GM10847 (cell line): ENCODE measurements at regions not wholly inside any gene's neighbourhood (a gene's known extent, or its start where the extent isn't known, plus 50 kb on each side); places are given as distances from the start of the nearest gene placed in this dataset.

ENCODE experiments used
- POLR2A ChIP-seq: IDR thresholded peaks from 2 replicates; pipeline ENCODE4 v1.6.1; 2011; ENCODE audit not compliant: insufficient read length; ENCODE audit errors: extremely low read depth

DNA sequence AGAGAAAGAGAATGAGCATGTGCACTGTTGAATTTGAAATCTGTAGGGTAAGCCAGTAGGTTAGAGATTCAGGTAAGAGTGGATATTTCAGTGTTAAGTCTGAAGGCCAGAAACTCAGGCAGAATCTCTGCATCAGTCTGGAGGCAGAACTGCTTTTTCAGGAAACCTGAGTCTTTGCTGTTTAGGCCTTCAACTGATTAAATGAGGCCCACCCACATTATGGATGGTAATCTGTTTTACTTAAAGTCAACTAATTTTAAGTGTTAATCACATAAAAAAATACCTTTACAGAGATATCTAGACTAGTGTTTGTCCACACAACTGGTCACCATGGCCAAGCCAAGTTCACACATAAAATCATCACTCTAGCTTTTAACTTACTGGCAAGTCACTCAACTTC, 205.0 kb upstream of the DDHD1 start:
- TF ChIP-seq POLR2A: no peak

DNA sequence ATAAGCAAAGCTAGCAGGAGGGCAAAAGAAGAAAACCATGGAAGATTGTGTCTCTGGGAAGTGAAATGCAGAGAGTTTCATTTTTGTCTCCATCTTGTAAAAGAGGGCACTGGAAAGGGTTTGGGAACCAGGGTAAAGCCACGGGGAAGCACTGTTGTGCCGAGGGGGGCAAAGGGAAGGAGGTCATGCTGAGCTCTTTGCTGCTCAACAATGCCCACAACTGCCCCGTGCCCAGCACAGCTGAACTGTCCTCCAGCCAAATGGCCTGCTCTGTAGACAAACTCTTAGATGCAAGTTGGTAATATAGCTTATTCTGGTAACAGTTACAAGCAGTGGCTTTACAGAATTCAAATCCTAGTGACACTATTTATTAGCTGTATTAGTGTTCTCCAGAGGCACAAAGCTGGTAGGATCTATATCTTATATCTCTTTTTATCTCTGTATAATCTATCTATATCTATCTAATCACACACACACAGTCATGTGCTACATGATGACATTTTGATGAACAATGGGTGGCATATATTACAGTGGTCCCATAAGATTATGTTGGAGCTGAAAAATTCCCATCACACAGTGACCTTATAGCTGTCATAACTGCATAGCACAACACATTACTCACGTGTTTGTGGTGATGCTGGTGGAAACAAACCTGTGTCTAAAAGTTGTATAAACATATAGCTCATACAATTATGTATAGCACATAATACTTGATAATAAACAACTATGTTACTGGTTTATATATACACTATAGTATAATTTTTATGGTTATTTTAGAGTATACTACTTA, 203.4 kb upstream of the DDHD1 start:
- TF ChIP-seq POLR2A: no peak

DNA sequence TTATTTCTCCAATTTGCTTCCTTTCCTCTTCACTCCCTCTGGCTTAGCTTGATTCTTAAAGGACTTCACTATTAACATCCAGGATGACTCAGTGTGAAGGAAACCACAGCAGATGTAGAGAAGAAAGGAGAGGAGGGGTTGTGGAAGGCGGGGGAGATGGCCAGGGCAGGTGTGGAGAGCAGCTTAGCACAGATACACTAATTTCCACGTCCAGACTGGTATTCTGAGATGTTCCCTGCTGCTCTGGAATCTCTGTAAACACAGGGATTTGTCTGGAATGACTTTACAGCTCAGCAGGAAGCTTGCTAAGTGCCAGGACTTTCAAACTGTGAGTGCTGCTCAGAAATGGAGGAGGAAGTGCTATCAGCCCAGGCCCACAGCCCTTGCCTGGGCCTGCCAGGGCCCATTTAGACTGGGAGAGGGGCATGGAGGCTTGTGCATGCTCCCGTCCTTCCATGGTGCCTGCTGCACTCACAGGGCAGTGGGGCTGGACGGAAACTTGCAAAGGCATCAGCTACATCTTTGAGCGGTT, 202.5 kb upstream of the DDHD1 start:
- no peak for TF ChIP-seq POLR2A

DNA sequence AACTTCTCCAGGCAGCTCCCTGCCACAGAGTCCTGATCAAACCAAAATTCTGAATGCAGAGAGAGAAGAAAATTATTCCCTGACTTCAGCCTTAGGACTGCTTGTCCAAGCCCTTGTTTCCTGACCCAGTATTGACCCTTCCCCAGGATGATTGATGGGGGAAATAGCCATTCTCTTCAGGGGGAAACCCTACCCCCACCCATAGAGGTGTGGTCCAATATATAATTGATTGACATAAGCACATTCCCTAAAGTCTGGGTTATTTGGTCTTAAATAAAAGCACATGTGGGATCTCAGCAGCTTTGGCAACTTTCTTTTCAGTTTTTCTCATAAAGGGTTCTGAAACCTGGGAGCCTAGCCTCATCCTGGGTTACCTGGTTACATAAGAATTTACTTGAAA, 201.2 kb upstream of the DDHD1 start:
- no peak for TF ChIP-seq POLR2A

DNA sequence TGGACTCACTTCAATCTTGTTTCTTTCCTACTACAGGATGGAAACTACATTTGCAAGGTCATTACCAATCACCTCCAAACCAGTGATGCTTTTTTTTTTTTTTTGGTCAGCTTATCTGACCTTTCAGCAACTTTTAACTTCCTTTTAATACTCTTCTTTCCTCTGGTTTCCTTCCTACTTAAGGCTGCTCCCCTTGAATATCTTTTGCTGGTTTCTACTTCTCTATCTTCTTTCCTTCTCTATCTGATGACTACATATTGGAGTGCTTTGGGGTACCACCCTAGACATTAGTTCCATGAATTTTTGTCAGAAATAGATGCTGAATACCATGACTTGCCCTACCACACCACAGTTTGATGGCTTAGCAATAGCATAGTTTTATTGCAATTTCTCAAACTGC, 197.7 kb upstream of the DDHD1 start:
- TF ChIP-seq POLR2A: no peak

GRCh38 chr14:53350429-53350828, 197.3 kb upstream of the DDHD1 start:
- no peak for TF ChIP-seq POLR2A

GRCh38 chr14:53346988-53347387, 193.9 kb upstream of the DDHD1 start:
- no peak for TF ChIP-seq POLR2A

- no peak for TF ChIP-seq POLR2A
Observed at GRCh38 chr14:53341324-53341723, 188.2 kb upstream of the DDHD1 start.

DNA sequence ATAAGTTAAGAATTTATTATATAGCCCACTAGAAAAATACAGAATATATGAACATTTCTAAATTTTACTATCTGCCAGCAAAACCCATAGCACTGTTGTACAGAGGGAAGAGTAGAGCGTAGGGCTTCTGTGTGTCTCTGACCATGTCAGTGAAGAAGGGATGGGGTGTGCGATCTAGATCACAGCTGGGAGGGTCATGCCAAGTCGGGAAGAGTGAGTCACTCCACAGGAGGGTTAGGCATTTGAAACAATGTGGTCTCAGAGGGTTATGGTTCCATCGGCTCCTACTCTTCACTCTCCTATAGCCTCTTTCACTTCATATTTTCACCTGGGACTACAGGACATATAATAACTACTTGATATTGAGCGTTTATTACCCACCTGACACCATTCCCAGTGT, 185.1 kb upstream of the DDHD1 start:
- TF ChIP-seq POLR2A: no peak

DNA sequence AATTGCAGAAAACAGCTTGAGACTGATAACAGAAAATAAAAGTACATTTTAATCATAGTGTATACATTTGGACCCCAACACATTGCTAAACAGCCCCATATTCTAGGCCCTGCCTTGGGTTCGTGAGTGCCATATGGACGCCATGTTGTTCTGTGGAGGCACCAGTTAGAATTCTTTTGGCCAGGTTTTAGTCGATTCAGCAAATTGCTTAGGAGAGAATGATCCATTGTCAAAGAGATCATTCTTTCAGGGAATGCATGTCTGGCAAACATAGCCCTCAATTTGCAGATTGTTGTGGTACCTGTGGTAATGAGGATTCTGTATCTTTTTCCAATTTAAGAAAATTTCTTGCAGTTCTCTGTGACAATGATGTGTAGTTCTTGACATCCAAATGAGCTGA, 183.6 kb upstream of the DDHD1 start:
- no peak for TF ChIP-seq POLR2A

DNA sequence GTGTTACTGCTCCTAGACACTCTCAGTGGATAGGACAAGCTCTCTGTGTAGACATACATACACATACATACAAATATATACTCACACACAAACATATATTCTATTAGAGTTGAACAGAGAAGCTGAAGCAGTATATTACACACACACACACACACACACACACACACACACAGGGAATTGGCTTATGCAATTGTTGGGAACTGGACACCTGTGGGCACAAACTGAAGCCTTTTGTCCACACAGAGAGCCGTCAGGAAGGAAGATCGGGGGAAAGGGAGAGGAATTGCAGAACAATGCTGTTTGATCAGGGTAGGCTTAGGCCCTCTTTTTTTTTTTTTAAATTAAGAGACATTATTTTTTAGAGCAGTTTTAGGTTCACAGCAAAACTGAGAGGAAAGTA, 180.7 kb upstream of the DDHD1 start:
- no peak for TF ChIP-seq POLR2A

DNA sequence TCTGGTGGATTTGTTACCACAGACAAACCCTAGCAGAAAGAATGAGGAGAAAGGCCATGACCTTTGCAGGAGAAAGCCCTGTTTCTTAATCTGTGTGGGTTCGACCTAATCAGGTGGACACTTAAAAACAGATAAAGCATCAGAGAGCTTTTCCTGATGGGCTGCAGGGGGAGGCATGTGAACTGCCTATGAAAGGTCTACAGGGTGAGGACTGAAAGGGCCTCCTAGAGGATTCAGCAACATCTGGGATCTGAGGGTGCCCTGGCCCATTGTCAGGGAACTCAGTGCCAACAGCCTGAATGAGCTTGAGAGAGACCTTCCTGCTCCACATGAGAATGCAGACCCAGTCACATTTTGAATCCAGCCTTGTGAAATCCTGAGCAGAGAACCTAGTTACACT, 178.8 kb upstream of the DDHD1 start:
- no peak for TF ChIP-seq POLR2A

- no peak for TF ChIP-seq POLR2A
Observed at GRCh38 chr14:53331247-53331646, 178.1 kb upstream of the DDHD1 start.

DNA sequence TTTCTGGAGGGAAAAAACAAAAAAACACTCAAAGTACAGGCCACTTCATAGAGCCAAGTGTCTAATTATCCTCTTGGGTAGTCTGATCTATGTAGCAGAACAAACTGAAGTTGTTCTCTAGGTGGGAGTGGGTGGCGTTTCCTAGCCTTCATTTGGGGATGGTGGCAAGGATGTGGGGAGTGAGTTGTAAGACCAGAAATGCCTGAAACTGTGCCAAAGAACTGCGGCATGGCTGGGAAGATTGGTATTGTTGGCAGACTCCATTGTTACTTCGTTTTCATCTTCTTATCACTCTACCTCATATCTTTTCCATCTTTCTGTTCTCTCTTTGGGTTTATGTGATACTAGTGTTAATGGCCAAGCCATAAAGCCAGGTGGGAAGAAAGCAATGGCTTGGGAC, 177.3 kb upstream of the DDHD1 start:
- TF ChIP-seq POLR2A: no peak

GRCh38 chr14:53328841-53329240, 175.7 kb upstream of the DDHD1 start:
- TF ChIP-seq POLR2A: no peak

DNA sequence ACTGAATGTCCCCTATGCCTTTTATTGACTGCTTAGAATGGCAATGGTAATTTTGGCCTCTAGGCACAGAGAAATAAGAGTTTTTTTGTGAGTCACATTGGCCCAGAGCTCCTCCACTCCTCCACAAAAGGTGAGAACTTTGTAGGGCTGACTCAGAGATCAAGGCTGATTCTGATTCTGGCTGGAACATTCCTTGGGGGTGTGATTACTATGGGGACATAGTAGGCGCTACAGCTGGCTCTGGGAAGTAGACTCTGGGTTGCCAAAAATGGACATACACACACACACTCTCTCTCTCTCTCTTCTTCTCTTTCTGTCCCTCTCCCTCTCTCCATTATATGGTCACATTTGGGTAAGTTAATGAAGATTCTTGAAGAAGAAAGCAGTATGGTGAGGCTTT, 174.6 kb upstream of the DDHD1 start:
- TF ChIP-seq POLR2A: no peak

- no peak for TF ChIP-seq POLR2A
Observed at GRCh38 chr14:53325176-53325806, 172.2 kb upstream of the DDHD1 start.
